Ovary (tissue), 3 donors: ENCODE measurements at regions not wholly inside any gene's neighbourhood (a gene's known extent, or its start where the extent isn't known, plus 50 kb on each side); places are given as distances from the start of the nearest gene placed in this dataset.

Experiments used
- EP300 ChIP-seq: sonication (generic); formaldehyde crosslinking; IDR thresholded peaks from one replicate; pipeline ENCODE4 v1.6.1; 2017; ENCODE audit warnings: antibody characterized with exemption
- POLR2A ChIP-seq: fragments of 450-650 bp; IDR thresholded peaks from one replicate; pipeline ENCODE4 v1.6.1; 2017; ENCODE audit warnings: antibody characterized with exemption, mild to moderate bottlenecking, moderate library complexity
- TF ChIP-seq, protein P1 (sequence below), 3 donors: fragments of 450-650 bp in 2 of 3; fragments of 200-600 bp in 1 of 3; IDR thresholded peaks; one replicate each; pipeline versions ENCODE4 v1.5.1 to v1.8.0; 2016 to 2022; ENCODE audit warnings: antibody characterized with exemption in 3 of 3, mild to moderate bottlenecking in 1 of 3
- donor health status: DM: no; HTN: no; CAD: no.

DNA sequence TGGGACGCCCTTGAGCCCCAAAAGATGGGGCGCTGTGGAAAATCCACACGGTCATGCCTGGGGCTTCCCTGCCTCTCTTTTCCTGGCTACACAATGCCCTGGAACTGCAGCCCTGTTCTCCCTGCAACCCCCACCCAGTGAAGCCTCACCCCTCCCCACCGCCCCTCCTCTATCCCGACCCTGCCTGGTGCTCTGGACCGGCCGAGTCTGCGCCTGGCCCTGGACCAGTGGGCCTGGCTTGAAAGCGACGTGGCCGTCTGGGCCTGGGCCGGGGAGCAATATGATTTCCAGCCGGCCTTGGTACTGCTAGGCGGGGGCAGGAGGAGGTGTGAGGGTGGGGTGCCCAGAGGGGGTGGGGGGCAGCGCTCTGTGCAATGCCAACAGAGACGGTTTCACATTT lies 71.0 kb upstream of the RNU6ATAC start:
- TF ChIP-seq EP300 = no peak
- TF ChIP-seq, protein P1, sequence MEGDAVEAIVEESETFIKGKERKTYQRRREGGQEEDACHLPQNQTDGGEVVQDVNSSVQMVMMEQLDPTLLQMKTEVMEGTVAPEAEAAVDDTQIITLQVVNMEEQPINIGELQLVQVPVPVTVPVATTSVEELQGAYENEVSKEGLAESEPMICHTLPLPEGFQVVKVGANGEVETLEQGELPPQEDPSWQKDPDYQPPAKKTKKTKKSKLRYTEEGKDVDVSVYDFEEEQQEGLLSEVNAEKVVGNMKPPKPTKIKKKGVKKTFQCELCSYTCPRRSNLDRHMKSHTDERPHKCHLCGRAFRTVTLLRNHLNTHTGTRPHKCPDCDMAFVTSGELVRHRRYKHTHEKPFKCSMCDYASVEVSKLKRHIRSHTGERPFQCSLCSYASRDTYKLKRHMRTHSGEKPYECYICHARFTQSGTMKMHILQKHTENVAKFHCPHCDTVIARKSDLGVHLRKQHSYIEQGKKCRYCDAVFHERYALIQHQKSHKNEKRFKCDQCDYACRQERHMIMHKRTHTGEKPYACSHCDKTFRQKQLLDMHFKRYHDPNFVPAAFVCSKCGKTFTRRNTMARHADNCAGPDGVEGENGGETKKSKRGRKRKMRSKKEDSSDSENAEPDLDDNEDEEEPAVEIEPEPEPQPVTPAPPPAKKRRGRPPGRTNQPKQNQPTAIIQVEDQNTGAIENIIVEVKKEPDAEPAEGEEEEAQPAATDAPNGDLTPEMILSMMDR (IDR thresholded peaks at IDR 0.05) = no peak
- no peak for TF ChIP-seq POLR2A
